Testis (tissue), 2 donors: ENCODE measurements at regions not wholly inside any gene's neighbourhood (a gene's known extent, or its start where the extent isn't known, plus 50 kb on each side); places are given as distances from the start of the nearest gene placed in this dataset.

Experiments
- POLR2A ChIP-seq: fragments of 450-650 bp; IDR thresholded peaks from one replicate; pipeline ENCODE4 v1.6.1; 2017; ENCODE audit warnings: antibody characterized with exemption, mild to moderate bottlenecking, moderate library complexity
- TF ChIP-seq, protein P1 (sequence below), 3 experiments: fragments of 450-650 bp in 2 of 3; fragments of 200-600 bp in 1 of 3; sonication (generic) in 1 of 3; IDR thresholded peaks; one replicate each; pipeline ENCODE4 v1.5.1; 2016 to 2019; ENCODE audit warnings: antibody characterized with exemption in 3 of 3, mild to moderate bottlenecking in 2 of 3, moderate library complexity in 1 of 3

DNA sequence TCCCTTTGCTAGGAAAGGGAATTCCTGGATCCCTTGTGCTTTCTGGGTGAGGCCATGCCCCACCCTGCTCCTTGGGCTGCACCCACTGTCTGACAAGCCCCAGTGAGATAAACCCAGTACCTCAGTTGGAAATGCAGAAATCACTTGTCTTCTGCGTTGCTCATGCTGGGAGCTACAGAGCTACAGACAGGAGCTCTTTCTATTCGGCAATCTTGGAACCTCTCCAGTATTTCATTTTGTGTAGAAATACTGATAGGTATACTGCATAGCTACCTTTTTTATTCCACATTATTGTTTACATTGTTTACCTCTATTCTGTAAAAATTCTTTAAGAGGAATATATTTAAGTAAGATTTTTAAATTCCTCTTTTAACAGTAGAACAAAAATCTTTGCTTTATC, 302.5 kb upstream of the SLITRK5 start:
- TF ChIP-seq, protein P1, sequence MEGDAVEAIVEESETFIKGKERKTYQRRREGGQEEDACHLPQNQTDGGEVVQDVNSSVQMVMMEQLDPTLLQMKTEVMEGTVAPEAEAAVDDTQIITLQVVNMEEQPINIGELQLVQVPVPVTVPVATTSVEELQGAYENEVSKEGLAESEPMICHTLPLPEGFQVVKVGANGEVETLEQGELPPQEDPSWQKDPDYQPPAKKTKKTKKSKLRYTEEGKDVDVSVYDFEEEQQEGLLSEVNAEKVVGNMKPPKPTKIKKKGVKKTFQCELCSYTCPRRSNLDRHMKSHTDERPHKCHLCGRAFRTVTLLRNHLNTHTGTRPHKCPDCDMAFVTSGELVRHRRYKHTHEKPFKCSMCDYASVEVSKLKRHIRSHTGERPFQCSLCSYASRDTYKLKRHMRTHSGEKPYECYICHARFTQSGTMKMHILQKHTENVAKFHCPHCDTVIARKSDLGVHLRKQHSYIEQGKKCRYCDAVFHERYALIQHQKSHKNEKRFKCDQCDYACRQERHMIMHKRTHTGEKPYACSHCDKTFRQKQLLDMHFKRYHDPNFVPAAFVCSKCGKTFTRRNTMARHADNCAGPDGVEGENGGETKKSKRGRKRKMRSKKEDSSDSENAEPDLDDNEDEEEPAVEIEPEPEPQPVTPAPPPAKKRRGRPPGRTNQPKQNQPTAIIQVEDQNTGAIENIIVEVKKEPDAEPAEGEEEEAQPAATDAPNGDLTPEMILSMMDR (IDR thresholded peaks at IDR 0.05), result no peak
- TF ChIP-seq POLR2A, result no peak
